ENCODE measurements at regions not wholly inside any gene's neighbourhood (a gene's known extent, or its start where the extent isn't known, plus 50 kb on each side); places are given as distances from the start of the nearest gene placed in this dataset.

- DNase-seq: no peak
These were observed 277.4 kb upstream of the PITX2 start for GRCh38 chr4:110900213-110900769.

GRCh38 chr4:110902500-110902899, 279.6 kb upstream of the PITX2 start:
- DNase-seq: no peak

GRCh38 chr4:110904435-110905065, 281.7 kb upstream of the PITX2 start:
- no peak for DNase-seq

- DNase-seq: no peak
These were observed 282.5 kb upstream of the PITX2 start for GRCh38 chr4:110905367-110905766.

GRCh38 chr4:110907801-110908313, 285.0 kb upstream of the PITX2 start:
- no peak for DNase-seq

GRCh38 chr4:110914791-110915190, 291.9 kb upstream of the PITX2 start:
- no peak for DNase-seq

- DNase-seq: no peak
These were observed 292.4 kb upstream of the PITX2 start for GRCh38 chr4:110915301-110915700.

- DNase-seq: no peak
These were observed 293.6 kb upstream of the PITX2 start for GRCh38 chr4:110916505-110916904.

GRCh38 chr4:110917835-110918234, 295.0 kb upstream of the PITX2 start:
- DNase-seq: no peak

GRCh38 chr4:110920990-110921389, 298.1 kb upstream of the PITX2 start:
- DNase-seq: no peak

- DNase-seq: no peak
These were observed 301.9 kb upstream of the PITX2 start for GRCh38 chr4:110924761-110925160.

- DNase-seq: no peak
These were observed 304.0 kb upstream of the PITX2 start for GRCh38 chr4:110926841-110927400.

GRCh38 chr4:110933341-110933740, 310.5 kb upstream of the PITX2 start:
- DNase-seq: no peak

GRCh38 chr4:110944501-110944900, 321.6 kb upstream of the PITX2 start:
- DNase-seq: no peak

GRCh38 chr4:110945600-110945999, 322.7 kb upstream of the PITX2 start:
- no peak for DNase-seq

- DNase-seq: no peak
These were observed 326.7 kb upstream of the PITX2 start for GRCh38 chr4:110949542-110949941.

- no peak for DNase-seq
These were observed 327.9 kb upstream of the PITX2 start for GRCh38 chr4:110950731-110951130.

- no peak for DNase-seq
These were observed 330.3 kb upstream of the PITX2 start for GRCh38 chr4:110953191-110953590.

GRCh38 chr4:110953898-110954297, 331.0 kb upstream of the PITX2 start:
- no peak for DNase-seq

GRCh38 chr4:110955748-110956147, 332.9 kb upstream of the PITX2 start:
- no peak for DNase-seq

GRCh38 chr4:110959041-110959643, 336.3 kb upstream of the PITX2 start:
- no peak for DNase-seq

- no peak for DNase-seq
These were observed 338.2 kb upstream of the PITX2 start for GRCh38 chr4:110961066-110961465.

- DNase-seq: no peak
These were observed 339.7 kb upstream of the PITX2 start for GRCh38 chr4:110962616-110963015.

- no peak for DNase-seq
These were observed 340.9 kb upstream of the PITX2 start for GRCh38 chr4:110963662-110964280.
